ENCODE measurements at regions not wholly inside any gene's neighbourhood (a gene's known extent, or its start where the extent isn't known, plus 50 kb on each side); places are given as distances from the start of the nearest gene placed in this dataset.

DNA sequence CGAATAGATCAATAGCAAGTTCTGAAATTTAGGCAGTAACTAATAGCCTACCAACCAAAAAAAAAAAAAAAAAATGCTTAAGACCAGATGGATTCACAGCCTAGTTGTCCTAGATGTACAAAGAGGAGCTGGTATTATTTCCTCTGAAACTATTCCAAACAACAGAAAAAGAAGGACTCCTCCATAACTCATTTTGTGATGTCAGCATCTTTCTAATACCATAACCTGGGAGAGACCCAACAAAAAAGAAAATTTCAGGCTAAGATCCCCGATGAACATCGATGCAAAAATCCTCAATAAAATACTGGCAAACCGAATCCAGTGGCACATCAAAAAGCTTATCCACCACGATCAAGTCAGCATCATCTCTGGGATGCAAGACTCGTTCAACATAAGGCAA, 1557.9 kb downstream of the C4orf33 start:
- no peak for TF ChIP-seq CTCF (IDR thresholded peaks at IDR 0.05; ENCODE audit: insufficient read depth, low read length, poor library complexity, severe bottlenecking)
- no peak for DNase-seq (ENCODE audit: extremely low read depth, insufficient read length)
- H3K36me3 ChIP-seq (ENCODE audit: control insufficient read depth, insufficient read depth, low read length): no peaks in the 10 kb centered on the region
- no peak overlapping the region for H3K4me3 ChIP-seq (replicated peaks; ENCODE audit: low read depth, low read length)
- no peaks in the 10 kb centered on the region for H3K27me3 ChIP-seq (replicated peaks; ENCODE audit: control insufficient read depth, insufficient read depth, low read length)

DNA sequence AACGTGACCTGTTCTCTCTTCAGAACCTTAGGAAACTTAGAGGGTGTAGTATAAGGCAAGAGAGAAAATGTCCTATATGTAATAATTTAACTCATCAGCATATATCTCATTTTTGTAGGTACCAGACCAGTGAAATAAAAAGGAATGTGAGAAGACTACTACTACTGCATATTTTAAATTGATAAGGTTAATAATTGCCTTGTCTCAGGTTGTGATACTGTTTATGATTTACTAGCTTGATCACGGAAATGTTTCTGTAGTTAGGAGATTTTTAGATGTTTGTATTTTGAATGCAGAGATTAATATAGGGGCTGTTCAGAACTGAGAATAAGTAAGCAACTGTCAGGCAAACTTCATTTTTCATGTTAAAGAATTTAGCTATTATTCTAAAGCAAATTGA, 1563.4 kb downstream of the C4orf33 start:
- Histone ChIP-seq H3K27me3 (replicated peaks; ENCODE audit: control insufficient read depth, insufficient read depth, low read length) (no peaks in the 10 kb centered on the region), H3K36me3 (ENCODE audit: control insufficient read depth, insufficient read depth, low read length) (no peaks in the 10 kb centered on the region), H3K4me3 (replicated peaks; ENCODE audit: low read depth, low read length) (no peak overlapping the region)
- no peak for TF ChIP-seq CTCF (IDR thresholded peaks at IDR 0.05; ENCODE audit: insufficient read depth, low read length, poor library complexity, severe bottlenecking)
- DNase-seq (ENCODE audit: extremely low read depth, insufficient read length): no peak

DNA sequence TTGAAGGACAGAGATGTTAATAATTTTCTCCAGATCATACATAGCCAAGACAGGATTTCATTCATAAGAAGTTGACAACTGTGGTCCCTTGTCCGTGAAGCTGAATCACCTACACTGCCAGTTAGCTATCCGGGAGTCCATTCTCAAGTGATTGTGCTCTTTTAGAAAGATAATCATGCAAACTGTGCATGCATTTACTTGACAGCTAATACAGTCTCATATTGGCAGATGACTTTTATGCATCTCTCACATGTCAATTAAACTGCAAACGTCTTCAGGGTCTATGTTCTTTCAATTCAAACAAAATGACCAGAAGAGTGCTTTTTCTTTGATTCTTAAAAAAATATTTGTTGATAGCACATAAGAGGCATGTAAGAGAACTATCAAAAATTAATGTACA, 1572.9 kb downstream of the C4orf33 start:
- no peak for TF ChIP-seq CTCF (IDR thresholded peaks at IDR 0.05; ENCODE audit: insufficient read depth, low read length, poor library complexity, severe bottlenecking)

GRCh38 chr4:130675266-130675665, 1579.3 kb downstream of the C4orf33 start:
- Histone ChIP-seq H3K4me3 (replicated peaks; ENCODE audit: low read depth, low read length) (no peak overlapping the region), H3K27me3 (replicated peaks; ENCODE audit: control insufficient read depth, insufficient read depth, low read length) (no peaks in the 10 kb centered on the region), H3K36me3 (ENCODE audit: control insufficient read depth, insufficient read depth, low read length) (no peaks in the 10 kb centered on the region)
- no peak for TF ChIP-seq CTCF (IDR thresholded peaks at IDR 0.05; ENCODE audit: insufficient read depth, low read length, poor library complexity, severe bottlenecking)
- no peak for DNase-seq (ENCODE audit: extremely low read depth, insufficient read length)

More for the DNA sequence above, 1572.9 kb downstream of the C4orf33 start:
- Histone ChIP-seq H3K27me3 (replicated peaks; ENCODE audit: control insufficient read depth, insufficient read depth, low read length) (no peaks in the 10 kb centered on the region), H3K4me3 (replicated peaks; ENCODE audit: low read depth, low read length) (no peak overlapping the region), H3K36me3 (ENCODE audit: control insufficient read depth, insufficient read depth, low read length) (no peaks in the 10 kb centered on the region)
- DNase-seq (ENCODE audit: extremely low read depth, insufficient read length): no peak

DNA sequence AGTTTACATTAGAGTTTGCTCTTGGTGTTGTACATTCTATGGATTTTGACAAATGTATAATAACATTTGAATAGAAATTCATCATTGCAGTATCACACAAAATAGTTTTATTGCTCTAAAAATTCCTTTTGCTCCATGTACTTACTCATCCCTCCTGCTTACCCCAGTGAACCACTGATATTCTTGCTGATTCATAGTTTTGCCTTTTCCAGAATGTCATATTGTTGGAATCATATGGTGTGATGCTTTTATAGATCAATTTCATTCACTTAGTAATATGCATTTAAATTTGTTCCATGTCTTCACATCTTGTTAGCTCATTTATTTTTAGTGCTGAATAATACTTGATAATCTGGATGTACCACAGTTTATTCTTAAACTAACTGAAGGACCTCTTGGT, 1593.2 kb downstream of the C4orf33 start:
- Histone ChIP-seq H3K4me3 (replicated peaks; ENCODE audit: low read depth, low read length) (no peak overlapping the region), H3K27me3 (replicated peaks; ENCODE audit: control insufficient read depth, insufficient read depth, low read length) (no peaks in the 10 kb centered on the region), H3K36me3 (ENCODE audit: control insufficient read depth, insufficient read depth, low read length) (no peaks in the 10 kb centered on the region)
- no peak for DNase-seq (ENCODE audit: extremely low read depth, insufficient read length)
- TF ChIP-seq CTCF (IDR thresholded peaks at IDR 0.05; ENCODE audit: insufficient read depth, low read length, poor library complexity, severe bottlenecking): no peak

DNA sequence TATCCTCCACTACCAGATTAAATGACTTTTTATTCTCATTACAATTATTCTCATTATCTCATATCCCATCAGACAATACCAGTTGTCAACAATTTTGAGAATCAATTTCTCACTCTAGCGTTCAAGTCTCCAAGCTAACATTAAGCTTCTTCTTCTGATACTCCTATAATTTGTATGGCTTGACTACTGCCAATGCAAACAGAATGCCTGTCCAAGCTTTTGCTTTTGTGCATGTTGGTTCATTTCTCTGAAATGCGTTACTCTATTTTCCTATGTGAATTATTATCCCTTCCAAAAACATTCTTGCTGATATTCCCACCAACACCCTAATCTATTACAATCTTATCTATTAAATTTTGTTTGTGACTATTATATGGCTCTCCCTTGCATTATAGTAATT, 1602.3 kb downstream of the C4orf33 start:
- DNase-seq (ENCODE audit: extremely low read depth, insufficient read length): no peak
- no peak for TF ChIP-seq CTCF (IDR thresholded peaks at IDR 0.05; ENCODE audit: insufficient read depth, low read length, poor library complexity, severe bottlenecking)
- Histone ChIP-seq H3K36me3 (ENCODE audit: control insufficient read depth, insufficient read depth, low read length) (no peaks in the 10 kb centered on the region), H3K27me3 (replicated peaks; ENCODE audit: control insufficient read depth, insufficient read depth, low read length) (no peaks in the 10 kb centered on the region), H3K4me3 (replicated peaks; ENCODE audit: low read depth, low read length) (no peak overlapping the region)
